Heart right ventricle (tissue), 15 donors: ENCODE measurements at regions not wholly inside any gene's neighbourhood (a gene's known extent, or its start where the extent isn't known, plus 50 kb on each side); places are given as distances from the start of the nearest gene placed in this dataset.

Source experiments
- ATAC-seq, 8 donors: fragments of 200-7000 bp; cut with Tn5 transposase; one replicate each; pipeline ENCODE4 v1.9.1; 2020; ENCODE audit warnings: mild to moderate bottlenecking in 8 of 8, moderate library complexity in 8 of 8, moderate number of reproducible peaks in 1 of 8
- DNase-seq, 2 donors: peaks; one replicate each; pipeline ENCODE4 v3.0.0-alpha.2; 2020
- H3K27ac ChIP-seq, 10 donors: fragments of 200-600 bp; sonication (generic) in 2 of 10; one replicate each; pipeline versions ENCODE4 v1.5.0 to v1.8.0; 2020 to 2022; ENCODE audit warnings: mild to moderate bottlenecking in 3 of 10
- H3K27me3 ChIP-seq, 7 donors: fragments of 200-600 bp; one replicate each; pipeline ENCODE4 v1.8.0; 2021 to 2022; ENCODE audit warnings: mild to moderate bottlenecking in 2 of 7
- H3K36me3 ChIP-seq, 9 donors: fragments of 200-600 bp; sonication (generic) in 1 of 9; one replicate each; pipeline versions ENCODE4 v1.5.0 to v1.8.0; 2020 to 2022; ENCODE audit warnings: mild to moderate bottlenecking in 2 of 9
- H3K4me1 ChIP-seq, 9 donors: fragments of 200-600 bp; sonication (generic) in 1 of 9; one replicate each; pipeline versions ENCODE4 v1.5.0 to v1.8.0; 2020 to 2022; ENCODE audit warnings: mild to moderate bottlenecking in 4 of 9
- H3K4me3 ChIP-seq, 10 donors: fragments of 200-600 bp; sonication (generic) in 2 of 10; one replicate each; pipeline versions ENCODE4 v1.5.0 to v1.8.0; 2020 to 2022; ENCODE audit warnings: mild to moderate bottlenecking in 7 of 10, moderate library complexity in 2 of 10
- H3K9me3 ChIP-seq, 11 donors: fragments of 200-600 bp in 10 of 11; sonication (generic) in 2 of 11; one replicate each; pipeline versions ENCODE4 v1.5.0 to v1.8.0; 2013 to 2022; ENCODE audit warnings: mild to moderate bottlenecking in 2 of 11, control low read depth in 1 of 11, moderate library complexity in 1 of 11
- CTCF ChIP-seq, 9 donors: fragments of 200-600 bp; sonication (generic) in 2 of 9; IDR thresholded peaks; one replicate each; pipeline versions ENCODE4 v1.5.0 to v1.8.0; 2021 to 2022; ENCODE audit warnings: antibody characterized with exemption in 9 of 9, mild to moderate bottlenecking in 5 of 9, moderate library complexity in 1 of 9
- intact Hi-C, 10 donors: fragments of 100-400 bp; cut with DNase I; formaldehyde crosslinking; loops; one replicate each; pipeline versions ENCODE4 v1.11.1 to v1.14.2; 2022
- donor health status: Arrhythmogenic right ventricular cardiomyopathy.
- donor health status: ischemic (EF 13 %, LVEDD 7.1; RV severe dilation, severe dysfunction).
- donor health status: DM: no; HTN: yes; CAD: no.
- donor health status: DM: no; HTN: no; CAD: no.
- donor health status: ischemic (EF 25% LVEDD 6.9; RV normal size, moderate dysfunction).
- donor health status: ischemic (EF 25% LVEDD 5.7; RV mildly dilated, moderate dysfunction).
- donor health status: healthy.
- donor health status: DM: yes; HTN: yes; CAD: no.
- donor health status: Ischemic cardiomyopathy.
- donor health status: ischemic (EF 35%, LVEDD 5.7; RV mildly dilated, moderate dysfunction).
- donor health status: nonischemic (EF 11% LVEDD 7.7; RV severe dilation, severe dysfunction).
- donor health status: DM: yes; HTN: yes; CAD: no.
- donor health status: PGD.
- donor health status: ischemic (EF 29% LVEDD 5.4; RV normal size, mild dysfunction).
- donor health status: nonischemic (EF 23%, LVEDD 6.1; RV moderate dilation, normal function).

GRCh38 chr7:41754046-41754445 is 51.2 kb upstream of the INHBA start:
- DNase-seq (no peak), ATAC-seq (no peak)
- Histone ChIP-seq H3K9me3 (peaks cover 0 to 41% (median 8%) of the 10 kb centered on the region in 11 donors), H3K36me3 (no peaks in the 10 kb centered on the region), H3K27me3 (no peaks in the 10 kb centered on the region), H3K4me1 (no peaks in the 10 kb centered on the region), H3K27ac (no peak overlapping the region), H3K4me3 (no peak overlapping the region)
- intact Hi-C loops: no loop called here
- TF ChIP-seq CTCF (IDR thresholded peaks at IDR 0.05): no peak
